HG03064 (cell line): ENCODE measurements at regions not wholly inside any gene's neighbourhood (a gene's known extent, or its start where the extent isn't known, plus 50 kb on each side); places are given as distances from the start of the nearest gene placed in this dataset.
"Not testable (repeated sequence)": the region's sequence is repeated elsewhere in the genome, so short reads cannot be mapped to it uniquely, and the experiment has no call there.

Source experiments
- ATAC-seq: cut with Tn5 transposase; IDR thresholded peaks from one replicate; pipeline ENCODE4 v1.9.1; 2021; ENCODE audit warnings: low read depth; ENCODE audit not compliant: unreplicated experiment

- ATAC-seq = not testable (repeated sequence)
Measured at GRCh38 chr16:33583702-33584101, 124.3 kb downstream of the TP53TG3F start.

GRCh38 chr16:33588589-33588988 is 129.2 kb downstream of the TP53TG3F start:
- not testable (repeated sequence) for ATAC-seq

GRCh38 chr16:33593344-33593743 is 133.9 kb downstream of the TP53TG3F start:
- not testable (repeated sequence) for ATAC-seq

- not testable (repeated sequence) for ATAC-seq
Measured at GRCh38 chr16:33595074-33595473, 135.7 kb downstream of the TP53TG3F start.

GRCh38 chr16:33601029-33601428 is 141.6 kb downstream of the TP53TG3F start:
- ATAC-seq = not testable (repeated sequence)

GRCh38 chr16:33623535-33624077 is 164.2 kb downstream of the TP53TG3F start:
- not testable (repeated sequence) for ATAC-seq

- ATAC-seq = not testable (repeated sequence)
Measured at GRCh38 chr16:33628895-33629294, 169.5 kb downstream of the TP53TG3F start.

- not testable (repeated sequence) for ATAC-seq
Measured at GRCh38 chr16:33631713-33632112, 172.3 kb downstream of the TP53TG3F start.

GRCh38 chr16:33634057-33634456 is 174.6 kb downstream of the TP53TG3F start:
- ATAC-seq = not testable (repeated sequence)

- not testable (repeated sequence) for ATAC-seq
Measured at GRCh38 chr16:33636760-33637159, 177.3 kb downstream of the TP53TG3F start.

- ATAC-seq = peak; percentile 80
Measured at GRCh38 chr16:33643270-33643669, 183.9 kb downstream of the TP53TG3F start.

GRCh38 chr16:33643698-33644381 is 184.4 kb downstream of the TP53TG3F start:
- peak; percentile 49 for ATAC-seq

- not testable (repeated sequence) for ATAC-seq
Measured at GRCh38 chr16:33646386-33646785, 187.0 kb downstream of the TP53TG3F start.

GRCh38 chr16:33655756-33656155 is 196.3 kb downstream of the TP53TG3F start:
- not testable (repeated sequence) for ATAC-seq

GRCh38 chr16:33656394-33656793 is 197.0 kb downstream of the TP53TG3F start:
- ATAC-seq = peak; percentile 61

- ATAC-seq = peak; percentile 40
Measured at GRCh38 chr16:33657717-33658116, 198.3 kb downstream of the TP53TG3F start.

GRCh38 chr16:33680791-33681190 is 221.4 kb downstream of the TP53TG3F start:
- not testable (repeated sequence) for ATAC-seq

- ATAC-seq = not testable (repeated sequence)
Measured at GRCh38 chr16:33700320-33700719, 240.9 kb downstream of the TP53TG3F start.

GRCh38 chr16:33706845-33707590 is 247.6 kb downstream of the TP53TG3F start:
- ATAC-seq = not testable (repeated sequence)

GRCh38 chr16:33707591-33707934 is 248.2 kb downstream of the TP53TG3F start:
- ATAC-seq = not testable (repeated sequence)
